ENCODE measurements at regions not wholly inside any gene's neighbourhood (a gene's known extent, or its start where the extent isn't known, plus 50 kb on each side); places are given as distances from the start of the nearest gene placed in this dataset.
"Not testable (repeated sequence)": the region's sequence is repeated elsewhere in the genome, so short reads cannot be mapped to it uniquely, and the experiment has no call there.

- DNase-seq (ENCODE audit: low spot score): no peak
Observed at GRCh38 chr2:109720380-109721106, 73.6 kb upstream of the RGPD5 start.

- no peak for DNase-seq (ENCODE audit: low spot score)
Observed at GRCh38 chr2:109721135-109721534, 73.0 kb upstream of the RGPD5 start.

- DNase-seq (ENCODE audit: low spot score): no peak
Observed at GRCh38 chr2:109721626-109722025, 72.5 kb upstream of the RGPD5 start.

GRCh38 chr2:109722026-109722425 is 72.1 kb upstream of the RGPD5 start:
- no peak for DNase-seq (ENCODE audit: low spot score)

GRCh38 chr2:109722640-109723039 is 71.5 kb upstream of the RGPD5 start:
- DNase-seq (ENCODE audit: low spot score): not testable (repeated sequence)

GRCh38 chr2:109723153-109723552 is 71.0 kb upstream of the RGPD5 start:
- not testable (repeated sequence) for DNase-seq (ENCODE audit: low spot score)

- no peak for DNase-seq (ENCODE audit: low spot score)
Observed at GRCh38 chr2:109724533-109725460, 69.3 kb upstream of the RGPD5 start.

GRCh38 chr2:109726379-109727270 is 67.5 kb upstream of the RGPD5 start:
- no peak for DNase-seq (ENCODE audit: low spot score)

GRCh38 chr2:109727929-109728447 is 66.1 kb upstream of the RGPD5 start:
- no peak for DNase-seq (ENCODE audit: low spot score)

GRCh38 chr2:109733746-109734145 is 60.4 kb upstream of the RGPD5 start:
- DNase-seq (ENCODE audit: low spot score): not testable (repeated sequence)

GRCh38 chr2:109736177-109736827 is 57.8 kb upstream of the RGPD5 start:
- DNase-seq (ENCODE audit: low spot score): peak; percentile 77
